Memory B cell (primary cell): ENCODE measurements at regions not wholly inside any gene's neighbourhood (a gene's known extent, or its start where the extent isn't known, plus 50 kb on each side); places are given as distances from the start of the nearest gene placed in this dataset.

ENCODE experiments used
- ATAC-seq: fragments of 150-1000 bp; cut with Tn5 transposase; 2 replicates; pipeline ENCODE4 v1.10.0; 2021; ENCODE audit warnings: low read depth, mild to moderate bottlenecking, moderate library complexity
- DNase-seq, 2 donors: peaks; one replicate each; pipeline ENCODE4 v3.0.0; 2022; ENCODE audit warnings: low spot score in 2 of 2
- H3K27ac Mint-ChIP-seq: one replicate; pipeline ENCODE4 v1.8.0; 2022; ENCODE audit warnings: mild to moderate bottlenecking, moderate library complexity, mixed read lengths
- H3K27me3 Mint-ChIP-seq: one replicate; pipeline ENCODE4 v1.8.0; 2022; ENCODE audit warnings: mixed read lengths
- H3K36me3 Mint-ChIP-seq: one replicate; pipeline ENCODE4 v1.8.0; 2022; ENCODE audit warnings: mild to moderate bottlenecking, mixed read lengths
- H3K4me1 Mint-ChIP-seq: one replicate; pipeline ENCODE4 v1.8.0; 2022; ENCODE audit warnings: mixed read lengths
- H3K4me3 Mint-ChIP-seq: one replicate; pipeline ENCODE4 v1.8.0; 2022; ENCODE audit warnings: mild to moderate bottlenecking, moderate library complexity, mixed read lengths
- H3K9me3 Mint-ChIP-seq: one replicate; pipeline ENCODE4 v1.8.0; 2022; ENCODE audit warnings: mixed read lengths

DNA sequence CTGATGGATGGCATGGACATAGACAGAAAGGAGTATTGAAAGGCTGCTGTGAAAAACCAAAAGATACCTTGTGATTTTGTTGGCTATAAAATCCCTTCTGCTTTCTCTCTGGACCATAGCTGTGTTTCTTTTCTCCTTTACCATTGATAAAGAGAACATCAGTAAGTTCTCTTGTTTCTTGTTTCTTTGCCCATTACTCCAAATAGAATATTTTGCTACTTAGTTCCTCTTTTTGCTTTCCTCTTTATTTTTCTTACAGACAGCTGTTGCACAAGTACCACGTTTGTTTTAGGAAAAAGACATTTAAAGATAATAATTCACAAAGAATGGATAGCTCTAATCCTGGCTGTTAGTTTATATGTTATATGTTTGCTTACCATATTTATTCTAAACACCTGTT lies 1129.2 kb downstream of the DTWD2 start:
- Mint-ChIP-seq H3K9me3 (peaks cover 3% of the 10 kb centered on the region), H3K36me3 (no peaks in the 10 kb centered on the region), H3K27ac (no peak overlapping the region), H3K4me1 (no peaks in the 10 kb centered on the region), H3K27me3 (no peaks in the 10 kb centered on the region), H3K4me3 (no peak overlapping the region)
- DNase-seq (no peak), ATAC-seq (no peak)

DNA sequence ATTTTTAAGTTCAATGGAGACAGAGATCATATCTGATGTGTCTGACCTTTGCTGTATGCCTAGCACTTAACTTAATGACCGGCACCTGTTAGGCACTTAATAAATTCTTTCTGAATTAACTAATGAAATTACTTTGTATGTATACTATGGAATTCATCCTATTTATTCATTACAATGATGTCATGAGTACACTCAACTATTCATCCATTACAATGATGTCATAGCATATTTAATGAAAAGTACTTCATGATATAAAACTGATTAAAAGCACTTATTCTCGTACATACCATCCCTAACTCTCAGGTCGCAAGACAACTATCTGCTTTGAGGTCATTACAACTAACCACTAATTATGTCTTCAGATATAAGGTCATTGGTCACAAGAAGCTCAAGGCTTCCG lies 1131.6 kb downstream of the DTWD2 start:
- no peak overlapping the region for H3K4me3 Mint-ChIP-seq
- no peak overlapping the region for H3K27ac Mint-ChIP-seq
- no peaks in the 10 kb centered on the region for H3K27me3 Mint-ChIP-seq
- H3K36me3 Mint-ChIP-seq = no peaks in the 10 kb centered on the region
- ATAC-seq (no peak), DNase-seq (no peak)
- H3K4me1 Mint-ChIP-seq = no peaks in the 10 kb centered on the region
- peaks cover 3% of the 10 kb centered on the region for H3K9me3 Mint-ChIP-seq

DNA sequence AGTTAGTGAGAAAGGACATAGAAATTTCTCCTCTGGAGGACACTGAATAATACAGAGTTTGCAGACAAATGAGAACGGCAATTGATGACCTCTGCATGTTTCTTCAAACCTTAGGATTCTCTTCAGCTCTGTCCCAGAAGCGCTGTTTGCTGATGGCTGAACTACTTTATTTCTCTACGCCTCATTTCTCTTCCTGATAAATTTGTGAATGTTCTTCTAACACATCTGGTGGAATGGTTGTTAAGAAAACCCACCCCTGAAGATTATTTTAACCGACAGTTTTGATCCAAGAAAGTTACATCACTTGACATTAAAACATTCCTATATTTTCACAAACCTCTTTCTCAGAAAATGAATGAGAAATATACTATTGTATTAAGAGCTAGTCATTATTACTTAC lies 1150.6 kb downstream of the DTWD2 start:
- Mint-ChIP-seq H3K27ac (no peak overlapping the region), H3K36me3 (no peaks in the 10 kb centered on the region), H3K27me3 (no peaks in the 10 kb centered on the region), H3K9me3 (peaks cover 6% of the 10 kb centered on the region), H3K4me3 (no peak overlapping the region), H3K4me1 (no peaks in the 10 kb centered on the region)
- DNase-seq (no peak), ATAC-seq (no peak)

DNA sequence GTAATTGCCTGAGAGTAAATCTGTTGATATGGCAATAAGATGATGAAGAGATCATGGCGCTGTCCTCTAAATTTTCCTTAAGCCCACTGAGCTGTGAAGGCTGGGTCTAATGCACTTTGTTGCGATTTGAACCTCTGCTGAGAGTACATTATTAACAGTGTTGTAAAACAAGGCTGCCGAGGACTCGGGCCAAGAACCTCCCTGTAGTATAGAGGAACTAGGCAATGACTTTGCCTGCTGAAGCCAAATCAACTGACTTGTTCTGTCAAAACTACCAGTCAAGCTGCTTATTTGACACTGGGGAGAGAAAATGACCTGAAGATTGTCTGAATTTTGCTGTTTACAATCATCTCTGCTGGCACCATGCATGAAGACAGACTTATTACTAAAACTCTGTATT lies 1154.7 kb downstream of the DTWD2 start:
- Mint-ChIP-seq H3K36me3 (no peaks in the 10 kb centered on the region), H3K27me3 (no peaks in the 10 kb centered on the region), H3K9me3 (peaks cover 6% of the 10 kb centered on the region), H3K4me1 (no peaks in the 10 kb centered on the region), H3K27ac (no peak overlapping the region), H3K4me3 (no peak overlapping the region)
- ATAC-seq (no peak), DNase-seq (no peak)

DNA sequence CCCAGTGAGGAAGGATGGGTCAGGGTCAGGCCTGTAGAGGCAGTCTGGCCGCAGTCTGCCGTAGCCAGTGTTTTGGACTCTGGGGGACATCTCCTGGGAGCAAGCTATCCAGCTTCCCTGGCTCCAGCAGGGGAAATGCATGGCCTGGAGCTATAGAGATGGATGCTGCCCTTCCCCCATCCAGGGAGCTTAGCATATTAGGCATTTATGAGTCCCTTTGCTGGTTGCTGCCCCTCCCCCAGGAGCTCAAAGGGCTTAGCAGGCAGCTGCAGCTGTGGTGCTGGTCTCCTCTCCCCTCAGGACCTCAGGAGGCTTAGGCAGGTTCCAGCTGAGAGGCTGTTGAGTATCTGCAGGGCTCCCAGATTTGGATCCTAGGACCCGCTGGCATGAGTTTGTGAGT lies 1158.7 kb downstream of the DTWD2 start:
- DNase-seq (no peak), ATAC-seq (no peak)
- H3K4me1 Mint-ChIP-seq = no peaks in the 10 kb centered on the region
- no peaks in the 10 kb centered on the region for H3K36me3 Mint-ChIP-seq
- H3K27me3 Mint-ChIP-seq = no peaks in the 10 kb centered on the region
- H3K9me3 Mint-ChIP-seq = peaks cover 9% of the 10 kb centered on the region
- H3K4me3 Mint-ChIP-seq = no peak overlapping the region
- no peak overlapping the region for H3K27ac Mint-ChIP-seq

DNA sequence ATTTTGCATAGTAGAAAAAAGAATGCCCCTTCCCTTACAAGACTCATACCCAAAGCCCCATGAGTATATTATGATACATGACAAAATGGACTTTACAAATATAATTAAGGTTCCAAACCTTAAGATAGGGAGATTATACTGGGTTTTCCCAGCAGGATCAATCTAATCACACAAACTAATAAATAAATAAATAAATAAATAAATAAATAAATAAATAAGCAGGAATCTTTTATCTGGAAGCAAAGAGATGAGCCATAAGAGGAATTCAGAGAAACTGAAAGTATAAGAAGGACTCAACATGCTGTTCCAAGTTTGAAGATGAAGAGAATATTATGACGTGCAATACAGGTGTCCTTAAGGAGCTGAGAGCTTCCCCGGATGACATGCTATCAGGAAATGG lies 1174.5 kb downstream of the DTWD2 start:
- Mint-ChIP-seq H3K27me3 (no peaks in the 10 kb centered on the region), H3K4me3 (no peak overlapping the region), H3K4me1 (no peaks in the 10 kb centered on the region), H3K9me3 (peaks cover 4% of the 10 kb centered on the region), H3K36me3 (no peaks in the 10 kb centered on the region), H3K27ac (no peak overlapping the region)
- no peak for ATAC-seq
- DNase-seq = no peak

DNA sequence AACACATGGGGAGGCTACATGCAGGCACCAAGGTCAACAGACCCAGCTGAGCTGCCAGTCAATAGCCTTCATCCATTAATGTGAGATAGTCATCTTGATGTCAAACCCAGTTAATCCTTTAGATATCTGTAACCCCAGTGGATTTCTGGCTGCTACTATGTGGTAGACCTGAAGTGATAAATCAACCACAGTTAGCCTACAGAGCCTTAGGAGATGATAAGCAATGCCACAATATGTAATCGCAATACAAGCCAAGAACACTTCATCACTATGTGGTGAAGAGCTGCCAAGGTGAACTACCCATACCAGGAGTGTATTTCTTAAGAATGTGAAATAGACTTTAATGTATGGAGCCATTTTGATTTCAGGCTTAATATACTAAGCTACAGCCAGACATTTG lies 1175.5 kb downstream of the DTWD2 start:
- no peak overlapping the region for H3K4me3 Mint-ChIP-seq
- H3K4me1 Mint-ChIP-seq = no peaks in the 10 kb centered on the region
- H3K27me3 Mint-ChIP-seq = no peaks in the 10 kb centered on the region
- no peaks in the 10 kb centered on the region for H3K36me3 Mint-ChIP-seq
- DNase-seq (no peak), ATAC-seq (no peak)
- H3K9me3 Mint-ChIP-seq = peaks cover 4% of the 10 kb centered on the region
- no peak overlapping the region for H3K27ac Mint-ChIP-seq

DNA sequence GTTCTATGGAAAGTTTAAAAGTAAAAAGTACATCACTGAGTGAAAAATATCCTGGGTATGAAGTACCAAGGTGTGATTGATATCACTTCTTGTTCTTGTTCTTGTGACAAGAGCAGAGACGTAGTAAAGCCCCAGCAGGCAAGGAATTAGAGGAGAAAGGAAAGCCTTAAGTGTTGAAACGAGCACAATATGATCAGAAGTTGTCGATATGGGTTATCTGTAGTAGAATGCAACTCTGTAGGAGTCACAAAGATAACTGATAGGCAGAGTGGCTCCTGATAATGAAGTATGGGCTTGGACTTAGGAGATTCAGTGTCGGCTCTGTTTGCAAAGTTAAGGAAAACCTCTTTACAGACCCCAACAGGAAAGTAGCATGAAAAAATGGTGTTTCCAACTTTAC lies 1179.1 kb downstream of the DTWD2 start:
- Mint-ChIP-seq H3K36me3 (no peaks in the 10 kb centered on the region), H3K4me1 (no peaks in the 10 kb centered on the region), H3K4me3 (no peak overlapping the region), H3K27ac (no peak overlapping the region), H3K27me3 (no peaks in the 10 kb centered on the region), H3K9me3 (peaks cover 2% of the 10 kb centered on the region)
- DNase-seq (no peak), ATAC-seq (no peak)

DNA sequence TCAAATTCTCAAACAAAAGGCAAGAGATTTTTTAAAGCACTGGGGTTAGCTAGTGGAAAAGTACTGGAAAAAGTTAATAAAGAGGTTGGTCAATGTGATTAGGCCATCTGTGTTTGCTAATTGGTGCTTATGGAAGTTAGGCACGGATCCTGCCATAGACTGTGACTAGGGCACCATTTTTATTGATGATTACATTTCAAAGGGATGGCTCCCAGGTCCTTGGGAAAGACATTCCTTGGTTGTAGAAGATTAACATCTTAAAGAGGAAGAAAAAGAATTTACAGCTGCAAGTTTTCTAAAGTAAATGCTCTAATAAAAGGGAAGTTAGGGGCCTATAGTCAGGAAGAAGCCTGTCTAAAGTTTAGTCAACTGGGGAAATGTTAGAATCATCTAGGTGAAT lies 1183.3 kb downstream of the DTWD2 start:
- Mint-ChIP-seq H3K9me3 (no peaks in the 10 kb centered on the region), H3K27ac (no peak overlapping the region), H3K4me1 (no peaks in the 10 kb centered on the region), H3K36me3 (no peaks in the 10 kb centered on the region), H3K27me3 (no peaks in the 10 kb centered on the region), H3K4me3 (no peak overlapping the region)
- DNase-seq (no peak), ATAC-seq (no peak)

DNA sequence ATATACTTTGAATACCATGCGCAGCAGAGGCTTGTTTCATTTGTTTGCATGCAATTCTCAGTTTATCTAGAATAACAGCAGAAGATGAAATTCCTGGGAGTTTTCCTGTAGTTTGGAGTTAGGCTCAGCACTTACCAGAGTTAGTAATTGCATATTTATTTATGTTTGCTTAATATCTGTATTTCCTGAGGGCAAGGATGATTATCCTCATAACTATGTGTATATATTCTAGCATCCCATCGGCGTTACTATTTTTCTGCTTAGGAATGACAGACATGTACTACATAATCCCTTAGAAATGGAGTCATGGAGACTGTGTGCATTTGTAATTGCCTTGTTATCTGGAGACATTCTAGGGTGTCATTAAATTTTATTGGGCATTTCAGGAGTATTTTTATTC lies 1184.8 kb downstream of the DTWD2 start:
- Mint-ChIP-seq H3K27ac (no peak overlapping the region), H3K27me3 (no peaks in the 10 kb centered on the region), H3K4me1 (no peaks in the 10 kb centered on the region), H3K9me3 (no peaks in the 10 kb centered on the region), H3K4me3 (no peak overlapping the region), H3K36me3 (no peaks in the 10 kb centered on the region)
- no peak for ATAC-seq
- no peak for DNase-seq

DNA sequence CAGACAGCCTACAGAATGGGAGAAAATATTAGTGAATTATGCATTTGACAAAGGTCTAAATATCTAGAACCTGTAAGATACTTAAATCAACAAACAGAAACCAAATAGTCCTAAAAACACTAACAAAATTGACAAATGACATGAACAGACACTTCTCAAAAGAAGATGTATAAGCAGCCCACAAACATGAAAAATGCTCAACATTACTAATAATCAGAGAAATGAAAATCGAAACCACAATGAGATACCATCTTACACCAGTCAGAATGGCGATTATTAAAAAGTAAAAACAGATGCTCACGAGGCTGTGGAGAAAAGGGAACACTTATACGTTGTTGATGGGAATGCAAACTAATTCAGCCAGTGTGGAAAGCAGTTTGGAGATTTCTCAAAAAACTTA lies 1186.8 kb downstream of the DTWD2 start:
- ATAC-seq = no peak
- no peaks in the 10 kb centered on the region for H3K4me1 Mint-ChIP-seq
- no peak overlapping the region for H3K27ac Mint-ChIP-seq

DNA sequence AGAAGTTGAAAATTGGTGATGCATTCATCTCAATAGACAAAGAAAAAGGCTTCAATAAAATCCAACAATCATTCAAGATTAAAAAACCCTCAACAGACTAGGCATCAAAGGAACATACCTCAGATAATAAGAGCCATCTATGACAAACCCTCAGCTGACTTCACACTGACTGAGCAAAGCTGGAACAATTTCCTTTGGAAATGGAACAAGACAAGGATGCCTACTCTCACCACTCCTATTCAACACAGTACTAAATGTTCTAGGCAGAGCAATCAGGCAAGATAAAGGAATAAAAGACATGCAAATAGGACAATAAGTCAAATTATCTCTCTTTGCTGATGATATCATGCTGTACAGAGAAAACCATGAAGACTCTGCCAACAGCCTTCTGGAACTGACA lies 1188.1 kb downstream of the DTWD2 start:
- Mint-ChIP-seq H3K4me3 (no peak overlapping the region), H3K27ac (no peak overlapping the region), H3K36me3 (no peaks in the 10 kb centered on the region), H3K9me3 (peaks cover 5% of the 10 kb centered on the region), H3K4me1 (no peaks in the 10 kb centered on the region), H3K27me3 (no peaks in the 10 kb centered on the region)
- ATAC-seq (no peak), DNase-seq (no peak)

More for the DNA sequence above, 1186.8 kb downstream of the DTWD2 start:
- H3K9me3 Mint-ChIP-seq = peaks cover under 1% of the 10 kb centered on the region
- no peak for DNase-seq
- no peaks in the 10 kb centered on the region for H3K27me3 Mint-ChIP-seq
- no peaks in the 10 kb centered on the region for H3K36me3 Mint-ChIP-seq
- H3K4me3 Mint-ChIP-seq = no peak overlapping the region

DNA sequence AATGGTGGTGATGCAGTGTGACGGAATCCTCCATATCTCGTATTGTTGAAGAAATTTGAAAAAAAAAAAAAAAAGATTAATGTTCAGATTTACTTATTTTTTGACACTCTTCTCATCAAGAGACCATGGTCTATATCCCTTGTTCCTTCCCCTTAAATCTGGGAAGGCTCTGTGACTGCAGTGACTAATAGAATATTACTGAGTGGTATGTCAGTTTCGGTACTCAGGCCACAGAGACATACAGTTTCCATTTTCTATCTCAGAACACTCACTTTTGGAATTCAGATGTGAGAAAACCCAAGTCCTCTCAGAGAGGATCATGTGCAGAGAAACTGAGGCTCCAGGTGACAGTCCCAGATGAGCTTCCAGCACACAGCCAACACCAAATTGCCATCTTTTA lies 1193.5 kb downstream of the DTWD2 start:
- Mint-ChIP-seq H3K27ac (no peak overlapping the region), H3K36me3 (no peaks in the 10 kb centered on the region), H3K4me1 (no peaks in the 10 kb centered on the region), H3K9me3 (peaks cover 6% of the 10 kb centered on the region), H3K27me3 (no peaks in the 10 kb centered on the region), H3K4me3 (no peak overlapping the region)
- DNase-seq = no peak
- ATAC-seq = no peak

DNA sequence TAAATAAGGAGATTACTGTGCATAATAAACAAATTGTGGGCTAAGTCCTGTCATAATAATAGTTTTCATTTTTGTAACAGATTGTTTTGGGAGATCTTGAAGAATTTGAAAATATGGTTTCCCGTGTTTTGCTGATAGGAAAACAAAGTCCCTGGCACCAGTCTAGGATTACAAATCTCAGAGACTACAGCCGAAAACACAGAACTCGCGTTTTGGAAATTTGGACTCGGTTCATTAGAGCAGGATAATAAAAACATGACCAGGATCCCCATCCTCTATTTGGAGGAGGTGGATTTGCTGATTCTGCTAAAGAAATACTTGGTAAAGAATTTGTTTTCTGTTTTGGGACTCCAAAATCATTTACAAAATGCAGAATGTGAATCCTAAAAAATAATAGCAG lies 1194.4 kb downstream of the DTWD2 start:
- Mint-ChIP-seq H3K9me3 (peaks cover 6% of the 10 kb centered on the region), H3K4me3 (no peak overlapping the region), H3K27ac (no peak overlapping the region), H3K36me3 (no peaks in the 10 kb centered on the region), H3K4me1 (no peaks in the 10 kb centered on the region), H3K27me3 (no peaks in the 10 kb centered on the region)
- no peak for ATAC-seq
- no peak for DNase-seq

DNA sequence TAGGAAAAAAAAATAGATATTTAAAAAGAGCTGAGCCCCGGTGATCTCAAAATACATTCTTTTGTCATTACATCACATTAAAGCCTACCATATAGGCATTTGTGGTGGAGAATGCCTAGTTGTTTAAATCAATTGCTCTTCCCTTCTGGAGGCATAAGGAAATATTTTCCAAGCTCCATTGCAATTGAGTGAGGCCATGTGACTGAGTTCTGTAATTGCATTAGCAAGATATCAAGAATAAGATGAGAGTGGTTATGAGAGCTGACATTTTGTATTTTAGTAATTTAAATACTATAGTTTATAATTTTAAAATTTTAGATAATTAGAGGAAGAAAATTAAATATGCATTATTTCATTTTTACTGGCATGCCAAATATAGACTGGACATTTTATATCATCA lies 1195.9 kb downstream of the DTWD2 start:
- Mint-ChIP-seq H3K27me3 (no peaks in the 10 kb centered on the region), H3K9me3 (peaks cover 6% of the 10 kb centered on the region), H3K4me1 (no peaks in the 10 kb centered on the region), H3K27ac (no peak overlapping the region), H3K4me3 (no peak overlapping the region), H3K36me3 (no peaks in the 10 kb centered on the region)
- no peak for ATAC-seq
- no peak for DNase-seq

DNA sequence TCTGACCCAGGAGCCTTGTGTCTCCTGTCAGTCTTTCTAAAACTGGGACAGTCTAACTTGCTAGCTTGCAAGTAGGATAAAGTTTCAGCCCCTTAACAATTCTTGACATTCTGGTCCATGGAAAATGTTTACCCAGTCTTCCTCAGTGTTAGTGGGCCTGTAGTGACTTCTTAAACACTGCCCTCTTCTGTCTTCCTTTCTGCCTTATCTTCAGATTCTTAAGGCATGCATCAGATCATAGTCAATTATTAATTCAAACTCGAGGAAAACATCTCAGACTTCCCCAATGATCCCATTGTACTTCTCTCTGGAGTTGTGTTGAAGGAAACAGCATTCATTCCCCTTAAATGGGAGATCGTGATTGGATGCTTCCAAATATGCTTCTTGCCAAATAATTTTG lies 1199.8 kb downstream of the DTWD2 start:
- H3K9me3 Mint-ChIP-seq = peaks cover 1% of the 10 kb centered on the region
- ATAC-seq (no peak), DNase-seq (no peak)
- H3K27ac Mint-ChIP-seq = no peak overlapping the region
- H3K4me3 Mint-ChIP-seq = no peak overlapping the region
- H3K27me3 Mint-ChIP-seq = no peaks in the 10 kb centered on the region
- H3K4me1 Mint-ChIP-seq = no peaks in the 10 kb centered on the region
- H3K36me3 Mint-ChIP-seq = no peaks in the 10 kb centered on the region
